Stimulated activated CD4-positive, alpha-beta T cell treated with anti-CD3 and anti-CD28 coated beads, TNF-alpha, amount 100 ng/mL, for 24 hours (primary cell): ENCODE measurements at regions not wholly inside any gene's neighbourhood (a gene's known extent, or its start where the extent isn't known, plus 50 kb on each side); places are given as distances from the start of the nearest gene placed in this dataset.
"Not testable (repeated sequence)": the region's sequence is repeated elsewhere in the genome, so short reads cannot be mapped to it uniquely, and the experiment has no call there.

Source experiments
- DNase-seq, 3 experiments: peaks; one replicate each; pipeline ENCODE4 v3.0.0-alpha.2; 2020; ENCODE audit warnings: low read depth in 3 of 3

DNA sequence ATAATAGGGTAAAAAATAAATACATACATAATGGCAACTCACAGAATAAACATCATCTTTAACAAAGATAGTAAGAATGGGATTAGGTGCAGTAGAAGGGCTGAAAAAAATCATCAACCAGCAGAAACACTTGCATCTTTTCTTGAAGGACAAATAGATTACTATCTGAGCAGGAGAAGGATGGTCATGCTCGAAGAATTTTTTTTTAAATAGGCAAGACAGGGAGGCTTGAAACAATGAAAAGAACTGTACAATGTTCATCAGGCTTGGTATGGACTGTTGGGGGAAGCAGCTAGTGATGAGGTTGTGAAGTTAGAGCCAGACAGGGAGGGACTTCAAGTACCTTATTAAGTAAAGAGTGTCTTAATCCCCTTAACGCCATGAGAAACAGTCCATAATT lies 167.4 kb upstream of the LDB2 start:
- DNase-seq, result no peak

DNA sequence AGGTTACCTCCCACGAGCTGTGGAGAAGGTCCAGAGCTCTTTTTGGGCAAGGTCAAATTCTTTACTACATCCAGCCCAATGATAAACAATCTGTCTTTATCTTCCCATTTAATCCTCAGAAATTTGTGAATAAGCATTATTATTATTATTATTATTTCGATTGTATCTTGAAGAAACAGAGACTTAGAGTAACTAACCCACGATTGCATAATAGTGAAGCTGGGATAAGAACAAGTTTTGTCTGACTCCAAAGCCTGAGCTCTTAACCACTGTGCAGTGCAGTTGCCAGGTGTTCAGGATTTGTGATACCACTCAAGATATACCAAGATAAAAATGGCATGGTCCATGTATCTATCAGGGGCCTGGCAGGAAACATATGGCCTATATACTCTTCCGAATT lies 166.5 kb upstream of the LDB2 start:
- no peak for DNase-seq

DNA sequence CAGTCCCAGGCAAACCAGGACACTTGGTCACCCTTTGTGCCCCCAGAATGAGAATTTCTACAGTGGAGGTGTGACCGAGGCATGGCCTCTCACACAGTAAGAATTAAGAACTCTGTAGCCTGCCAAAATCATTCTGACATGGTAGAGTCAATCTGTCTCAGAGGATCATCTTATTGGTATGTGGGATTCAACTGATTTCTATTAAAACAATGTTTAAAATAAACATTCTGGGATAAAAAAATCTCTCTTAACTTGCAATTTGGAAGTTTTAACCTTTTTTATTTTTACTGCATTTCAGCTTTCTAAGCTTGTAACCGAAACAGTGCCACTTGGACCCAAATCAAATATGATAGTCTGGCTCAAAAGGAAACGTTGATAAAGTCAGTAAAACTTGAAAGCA lies 165.4 kb upstream of the LDB2 start:
- DNase-seq, result no peak

DNA sequence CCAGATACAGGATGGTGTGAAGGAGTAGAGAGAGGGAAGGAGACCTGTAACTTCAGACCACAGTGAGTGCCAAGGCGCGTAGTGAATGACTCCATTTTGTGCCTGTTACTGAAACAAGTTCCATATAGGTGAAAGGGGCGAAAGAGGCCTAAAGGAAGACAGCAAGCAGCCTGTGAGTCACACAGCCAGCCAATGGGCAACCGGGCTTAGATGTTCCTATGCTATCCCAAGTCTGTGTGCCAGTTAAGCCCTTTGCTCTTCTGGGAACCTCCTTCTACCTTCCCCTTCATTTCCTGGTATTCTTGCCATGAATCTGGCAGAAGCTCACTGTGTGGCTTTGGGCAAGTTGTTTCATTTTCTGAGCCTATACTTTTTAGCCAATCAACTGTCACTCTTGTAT lies 161.8 kb upstream of the LDB2 start:
- DNase-seq, result no peak

DNA sequence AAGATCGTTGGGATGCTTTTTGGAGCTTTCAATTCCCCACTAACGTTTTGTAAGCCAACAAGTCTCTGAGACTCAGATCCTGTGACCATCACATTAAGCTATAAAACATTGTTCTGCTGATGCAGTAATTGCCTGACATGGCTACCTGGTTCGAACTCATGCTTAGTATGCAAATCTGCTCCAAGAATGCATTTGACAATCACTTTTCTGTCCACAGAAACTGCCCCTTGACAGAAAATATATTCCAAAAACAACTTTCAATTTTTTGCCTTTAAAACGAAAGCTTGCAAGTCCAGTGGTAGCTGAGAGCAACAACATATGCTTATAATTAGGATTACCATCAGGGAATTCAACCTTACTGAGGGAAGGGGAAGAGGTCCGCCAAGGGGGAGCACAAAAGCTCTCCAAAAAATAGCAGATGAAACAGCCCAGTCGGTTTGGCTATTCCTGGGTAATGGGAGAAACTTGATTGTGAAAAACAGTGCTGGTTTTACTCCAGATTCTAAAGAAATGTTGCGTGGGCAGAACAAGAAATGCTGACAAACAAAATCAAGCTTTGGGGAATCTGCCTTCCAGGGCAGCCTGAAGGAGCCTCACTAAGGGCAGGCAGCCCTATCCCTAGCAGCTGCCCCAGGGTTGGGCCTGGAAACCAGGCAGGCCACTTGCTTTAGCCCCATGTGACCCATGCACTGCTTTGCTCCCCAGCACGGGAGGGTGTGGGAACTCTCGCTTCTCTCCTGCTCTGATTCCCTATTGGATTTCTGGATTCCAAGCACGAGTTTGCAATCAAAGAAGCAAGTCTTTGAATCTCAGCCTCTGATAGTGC lies 160.7 kb upstream of the LDB2 start:
- no peak for DNase-seq

DNA sequence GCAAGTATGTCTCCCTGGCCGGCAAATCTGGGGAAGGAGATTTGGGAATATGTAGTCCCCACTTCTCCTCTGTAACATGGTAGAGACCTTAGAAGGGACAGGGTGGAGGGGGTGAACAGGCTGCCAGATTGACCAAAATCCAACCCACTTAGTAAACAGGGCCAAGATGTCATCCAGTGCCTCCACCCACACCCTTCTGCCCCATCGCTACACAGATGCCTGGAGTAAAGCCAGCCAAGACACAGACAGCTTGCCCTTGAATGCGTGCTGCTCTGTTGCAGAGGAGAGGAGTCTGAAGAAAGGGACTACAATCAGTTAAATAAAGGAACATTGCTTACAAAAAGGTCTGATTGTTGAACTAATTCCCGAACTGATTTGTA lies 160.1 kb upstream of the LDB2 start:
- DNase-seq, result no peak

DNA sequence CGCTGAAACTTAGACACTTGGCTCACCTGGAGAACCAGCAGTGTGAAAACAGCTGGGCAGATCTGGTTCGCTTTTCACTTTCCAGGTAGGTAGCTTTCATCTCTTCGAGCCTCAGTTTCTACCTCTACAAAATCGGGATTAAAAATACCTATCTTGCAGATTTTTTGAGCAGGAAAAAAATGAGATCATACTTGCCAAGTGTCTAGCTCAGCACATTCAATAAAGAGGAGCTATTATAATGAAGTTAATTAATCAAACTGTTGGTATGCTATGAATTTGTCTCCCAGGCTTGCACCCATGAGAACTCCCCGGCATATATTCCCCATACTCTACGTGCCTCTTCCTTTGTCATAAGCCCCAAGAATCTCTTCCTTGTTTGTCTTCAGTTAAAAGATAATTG lies 158.6 kb upstream of the LDB2 start:
- no peak for DNase-seq

DNA sequence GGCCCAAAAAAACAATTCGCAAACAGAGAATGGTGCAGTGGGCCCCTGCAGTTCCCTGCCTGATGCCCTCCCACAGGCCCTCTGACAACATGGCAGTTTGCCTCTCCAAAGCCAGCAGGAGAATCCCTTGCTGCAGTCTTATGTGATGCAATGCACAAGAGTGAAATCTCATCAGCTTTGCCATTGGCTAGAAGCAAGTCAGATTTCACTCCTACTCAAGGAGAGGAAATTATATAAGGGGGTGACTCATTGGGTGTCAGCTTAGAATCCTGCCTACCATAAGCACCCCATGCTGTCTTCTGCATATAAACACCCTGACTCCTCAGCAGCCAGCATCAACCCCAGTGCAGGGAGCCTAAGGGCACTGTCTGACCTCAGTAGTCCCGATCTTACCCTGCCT lies 157.3 kb upstream of the LDB2 start:
- no peak for DNase-seq

DNA sequence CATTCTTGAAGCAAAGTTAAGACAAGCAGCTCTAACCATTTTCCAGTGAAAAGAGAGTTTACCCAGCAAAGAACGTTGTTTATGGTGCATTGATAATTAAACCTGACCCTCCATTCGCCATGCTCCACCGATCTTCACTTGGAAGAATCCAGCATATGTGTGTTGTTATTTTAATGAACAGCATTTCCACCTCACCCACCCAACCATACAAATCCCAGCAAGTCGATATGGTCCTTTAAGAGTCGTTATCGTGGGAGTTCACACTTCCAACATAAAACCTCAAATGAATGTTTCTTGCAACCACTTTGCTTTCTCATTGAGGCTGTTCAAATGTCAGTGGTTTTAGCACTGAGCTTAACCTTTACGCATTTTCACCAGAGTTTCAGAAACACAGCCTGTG lies 147.4 kb upstream of the LDB2 start:
- DNase-seq, result no peak

DNA sequence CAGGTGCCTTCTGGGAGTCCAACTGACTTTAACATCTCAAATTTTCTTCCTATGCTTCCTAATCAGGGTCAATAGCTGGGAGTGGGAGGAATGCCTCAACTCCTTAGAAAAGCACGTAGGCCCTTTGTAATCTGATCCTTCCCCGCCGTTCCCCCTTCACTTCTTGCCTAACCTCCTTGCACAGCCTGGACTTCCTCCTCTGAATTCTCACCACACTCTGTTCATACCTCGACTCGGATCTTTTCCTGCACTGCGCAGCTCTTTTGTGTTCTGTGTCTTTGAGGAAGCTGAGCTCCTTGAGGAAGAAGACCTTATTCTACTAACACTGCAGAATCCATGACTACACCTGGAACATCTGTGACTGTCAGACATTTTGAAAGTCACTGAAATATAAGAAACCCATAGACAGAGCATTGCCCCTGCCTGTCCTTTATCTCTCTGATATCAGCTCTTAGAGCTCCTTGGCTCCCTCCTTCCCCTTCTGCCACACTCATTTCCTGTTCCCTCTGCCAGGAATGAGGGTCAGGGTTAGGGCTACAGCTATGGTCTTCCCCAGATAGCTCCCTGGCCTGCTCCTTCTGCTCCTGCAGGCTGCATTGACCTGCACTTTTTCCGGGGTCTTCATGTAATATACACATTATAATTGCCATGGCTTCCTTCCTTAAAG lies 140.2 kb upstream of the LDB2 start:
- DNase-seq, result no peak

DNA sequence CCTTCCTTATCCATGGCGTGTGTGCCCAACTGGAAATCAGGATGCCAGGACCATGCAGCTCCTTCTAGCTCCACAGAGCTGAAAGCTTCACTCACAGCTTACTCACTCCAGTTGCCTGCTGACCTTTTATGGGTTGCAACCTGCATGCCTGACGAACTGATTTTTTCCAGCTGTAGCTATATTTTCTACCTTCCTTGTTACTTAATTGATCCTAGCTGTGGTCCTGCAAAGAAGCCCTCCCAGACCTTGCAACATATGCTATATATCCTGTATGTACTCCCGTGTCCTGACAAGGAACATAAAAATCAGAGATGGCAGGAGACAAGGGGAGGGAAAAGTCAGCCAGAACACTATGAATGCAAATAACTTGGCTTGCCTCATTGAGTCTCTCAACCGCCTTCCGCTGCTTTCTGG lies 135.3 kb upstream of the LDB2 start:
- DNase-seq, result no peak

DNA sequence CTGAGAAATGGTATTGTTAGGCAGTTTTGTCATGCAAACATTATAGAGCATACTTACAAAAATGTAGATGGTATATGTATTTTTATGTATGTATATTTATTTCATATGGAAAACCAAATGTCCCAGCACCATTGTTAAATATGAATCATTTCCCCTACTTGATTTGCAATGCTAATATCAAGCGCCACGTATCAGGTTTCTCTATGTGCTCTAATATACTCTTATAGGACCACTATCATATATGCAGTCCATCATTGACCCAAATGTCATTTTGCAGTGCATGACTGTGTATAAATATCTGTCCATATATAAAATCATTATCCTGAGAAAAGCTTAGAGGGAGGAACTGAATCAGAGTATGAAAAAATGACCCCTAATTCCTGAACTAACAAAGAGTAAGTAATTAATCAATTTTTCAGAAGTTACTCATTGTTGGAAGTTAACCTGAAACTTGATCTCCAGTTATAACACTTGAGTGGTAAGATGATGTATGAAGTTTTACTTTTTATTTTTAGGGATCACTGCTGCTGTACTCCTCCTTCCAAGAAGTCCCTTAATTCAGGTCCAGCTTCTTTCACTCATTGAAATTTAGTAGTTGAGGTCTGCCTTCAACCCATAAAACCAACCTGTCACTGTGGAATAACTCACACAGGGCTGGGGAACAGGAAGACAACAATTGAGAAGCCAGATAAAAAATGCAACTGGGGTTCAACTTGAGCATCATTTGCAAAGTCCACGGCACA lies 134.8 kb upstream of the LDB2 start:
- no peak for DNase-seq

DNA sequence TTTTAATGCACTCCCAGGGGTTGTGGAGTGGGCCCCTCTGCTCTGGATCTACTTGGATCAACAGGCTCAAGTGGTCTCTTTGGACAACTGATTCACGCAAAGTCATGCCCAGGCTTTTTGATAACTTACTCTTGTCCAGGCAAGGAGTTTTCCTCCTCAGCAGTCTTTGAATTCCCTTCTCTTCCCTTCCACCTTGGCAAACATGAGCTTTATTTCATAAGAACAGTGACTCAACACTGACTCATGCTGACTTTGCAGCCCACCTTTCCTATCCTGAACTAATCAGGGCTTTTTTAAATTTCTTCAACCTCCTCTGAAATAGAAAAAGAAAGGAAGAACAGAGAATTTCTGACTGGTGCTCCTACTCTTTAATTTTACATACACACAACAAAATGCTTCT lies 132.1 kb upstream of the LDB2 start:
- DNase-seq, result no peak

DNA sequence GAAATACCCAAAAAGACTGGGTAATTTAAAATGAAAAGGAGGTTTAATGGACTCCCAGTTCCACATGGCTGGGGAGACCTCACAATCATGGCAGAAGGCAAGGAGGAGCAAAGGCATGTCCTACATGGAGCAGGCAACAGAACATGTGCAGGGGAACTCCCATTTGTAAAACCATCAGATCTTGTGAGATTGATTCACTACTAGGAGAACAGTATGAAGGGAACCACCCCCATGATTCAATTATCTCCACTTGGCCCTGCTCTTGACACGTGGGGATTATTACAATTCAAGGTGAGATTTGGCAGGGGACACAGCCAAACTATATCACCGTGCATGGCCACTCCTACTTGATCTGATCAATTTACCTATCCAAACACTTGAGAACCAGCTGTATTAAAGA lies 131.5 kb upstream of the LDB2 start:
- DNase-seq, result no peak

DNA sequence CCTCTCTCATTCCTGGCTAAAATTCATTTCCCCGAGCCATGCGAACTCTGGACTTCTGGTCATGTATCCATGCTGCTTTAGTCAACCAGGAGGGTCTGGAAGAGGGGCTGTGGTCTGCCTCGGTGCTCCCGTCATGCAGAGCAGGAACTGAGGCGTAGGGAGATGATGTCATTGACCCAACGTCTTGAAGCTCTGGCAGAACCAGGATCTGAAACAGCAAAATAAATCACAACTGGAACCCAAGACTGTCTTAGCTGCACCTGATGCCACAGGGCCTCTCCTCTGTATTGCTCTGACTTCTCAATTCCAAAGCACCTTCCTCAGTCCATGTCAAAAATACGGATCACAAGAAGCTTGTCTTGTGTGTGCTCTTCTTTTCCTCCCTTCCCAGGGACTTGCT lies 131.0 kb upstream of the LDB2 start:
- no peak for DNase-seq

DNA sequence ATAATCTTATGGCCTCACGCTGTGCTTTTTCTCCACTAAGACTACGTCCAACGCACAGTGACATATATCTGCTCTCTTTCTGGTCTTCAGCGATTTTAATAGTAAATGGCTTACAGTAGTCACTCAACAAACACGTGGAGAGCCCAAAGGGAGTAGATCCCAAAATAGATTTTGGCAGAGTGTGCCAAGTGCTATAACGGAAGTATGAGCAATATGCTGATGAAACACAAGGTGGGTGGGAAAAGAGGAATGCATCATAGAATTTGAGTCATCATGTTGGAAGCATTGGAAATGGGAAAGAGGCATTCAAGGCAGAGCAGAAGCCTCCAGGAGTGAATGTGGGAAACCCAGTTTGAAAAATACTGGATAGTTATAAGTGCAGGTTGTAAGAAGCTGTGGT lies 129.1 kb upstream of the LDB2 start:
- no peak for DNase-seq

DNA sequence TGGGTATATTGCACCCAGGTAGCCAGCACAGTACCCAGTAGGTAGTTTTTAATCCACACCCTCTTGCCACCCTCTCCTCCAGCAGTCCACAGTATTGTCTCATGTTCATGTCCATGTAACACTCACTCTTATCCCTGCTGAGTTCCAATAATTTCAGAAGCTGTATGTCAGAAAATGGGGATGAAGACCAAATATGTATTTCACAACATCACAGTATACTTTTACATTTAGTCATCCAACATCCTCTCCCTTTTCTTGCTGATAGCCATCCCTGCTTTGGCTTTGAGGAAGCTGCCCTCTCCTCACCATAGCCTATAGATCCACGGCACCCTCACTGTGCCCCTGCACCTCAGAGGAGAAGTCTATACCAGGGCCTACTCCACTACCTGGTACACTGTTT lies 126.0 kb upstream of the LDB2 start:
- DNase-seq, result no peak

DNA sequence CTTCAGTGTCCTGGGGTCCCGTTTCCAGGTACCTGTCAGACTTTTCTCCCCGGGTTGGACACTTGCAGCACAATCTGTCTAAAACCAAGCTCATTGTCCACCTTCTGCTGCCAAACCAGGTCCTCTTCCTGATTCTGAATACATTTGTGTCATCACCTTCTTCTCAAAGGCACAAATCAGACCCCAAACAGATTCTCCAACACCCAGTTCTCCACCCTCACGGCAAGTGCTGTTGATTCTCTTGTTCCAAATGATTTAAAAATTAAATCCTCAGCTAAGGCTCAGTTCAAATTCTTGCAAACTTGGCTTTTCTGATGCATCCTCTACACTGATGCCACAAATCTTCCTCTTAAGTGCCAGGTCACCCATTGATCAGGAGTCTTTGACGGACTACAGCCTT lies 122.5 kb upstream of the LDB2 start:
- no peak for DNase-seq

DNA sequence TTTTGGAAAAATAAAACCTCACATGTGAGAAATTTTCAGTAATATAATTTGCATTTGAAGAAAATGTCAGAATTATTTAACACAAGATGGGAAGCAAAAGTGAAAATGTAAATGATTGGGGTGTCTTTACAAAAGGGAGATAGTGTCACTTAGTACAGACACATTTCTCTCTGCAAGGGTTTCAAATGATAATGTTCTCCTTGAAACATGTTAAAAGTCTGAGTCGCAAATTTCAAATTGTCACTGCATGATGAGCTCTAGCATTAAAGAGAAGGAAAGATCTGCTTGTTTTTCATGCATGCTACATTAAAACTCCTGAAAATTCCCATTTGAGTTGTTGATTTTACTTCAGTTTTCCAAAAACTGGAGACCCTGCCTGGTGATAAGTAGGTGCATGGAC lies 122.0 kb upstream of the LDB2 start:
- DNase-seq, result no peak

DNA sequence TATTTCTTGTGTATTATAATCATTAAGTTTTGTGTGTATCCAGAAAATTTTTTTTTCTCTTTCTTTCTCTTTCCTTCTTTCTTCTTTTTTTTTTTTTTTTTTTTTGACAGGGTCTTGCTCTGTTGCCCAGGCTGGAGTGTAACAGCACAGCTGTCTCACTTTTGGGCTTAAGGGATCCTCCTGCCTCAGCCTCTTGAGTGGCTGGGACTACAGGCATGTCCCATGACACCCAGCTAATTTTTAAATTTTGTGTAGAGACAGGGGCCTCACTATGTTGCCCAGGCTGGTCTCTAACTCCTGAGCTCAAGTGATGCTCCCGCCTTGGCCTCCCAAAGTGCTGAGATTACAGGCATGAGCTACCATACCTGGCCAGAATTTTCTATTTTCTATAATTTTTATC lies 120.2 kb upstream of the LDB2 start:
- DNase-seq, result not testable (repeated sequence)

DNA sequence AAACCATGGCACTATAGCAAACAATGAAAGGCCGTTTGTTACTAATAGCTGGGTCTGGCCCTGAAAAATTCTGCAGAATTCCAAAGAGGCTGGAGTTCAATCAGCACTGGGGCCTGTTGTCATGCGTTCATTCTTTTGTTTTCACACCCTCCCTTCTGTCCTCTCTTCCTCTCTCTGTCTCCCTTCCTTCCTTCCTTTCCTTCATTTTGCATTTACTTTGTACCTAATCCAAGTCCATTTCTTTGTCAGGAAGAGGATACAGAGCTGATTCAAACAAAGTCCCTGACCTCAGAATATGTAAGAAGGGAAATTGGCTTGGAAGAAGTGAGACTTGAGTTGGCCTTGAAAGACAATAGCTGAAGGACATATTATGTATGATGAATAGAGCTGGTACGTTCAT lies 119.6 kb upstream of the LDB2 start:
- no peak for DNase-seq

DNA sequence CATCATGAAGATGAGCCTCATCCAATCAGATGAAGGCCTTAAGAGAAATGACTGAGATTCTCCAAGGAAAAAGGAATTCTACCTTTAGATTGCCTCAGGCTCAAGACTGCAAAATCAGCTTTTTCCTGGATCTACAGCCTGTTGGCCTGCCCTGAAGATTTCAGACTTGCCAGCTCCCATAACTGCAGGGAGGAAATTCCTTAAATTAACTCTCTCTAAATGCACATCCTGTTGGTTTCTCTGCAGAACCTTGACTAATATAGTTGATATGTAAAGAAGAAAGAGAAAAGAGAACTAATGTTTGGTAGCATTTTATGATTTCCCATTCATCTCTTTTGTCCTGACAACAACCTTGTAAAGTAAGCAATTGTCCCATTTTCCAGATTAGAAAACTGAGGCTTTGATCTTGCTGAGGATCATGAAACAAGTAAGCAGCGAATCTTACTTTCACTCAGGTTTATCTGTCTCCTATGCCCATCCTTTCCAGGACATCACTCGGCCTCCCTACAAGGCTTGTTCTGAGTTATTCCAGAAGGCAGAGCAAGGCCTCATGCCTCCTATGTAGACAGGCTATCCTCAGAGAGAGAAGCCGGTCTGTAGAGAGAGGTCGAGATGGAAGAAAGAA lies 115.0 kb upstream of the LDB2 start:
- DNase-seq, result no peak

DNA sequence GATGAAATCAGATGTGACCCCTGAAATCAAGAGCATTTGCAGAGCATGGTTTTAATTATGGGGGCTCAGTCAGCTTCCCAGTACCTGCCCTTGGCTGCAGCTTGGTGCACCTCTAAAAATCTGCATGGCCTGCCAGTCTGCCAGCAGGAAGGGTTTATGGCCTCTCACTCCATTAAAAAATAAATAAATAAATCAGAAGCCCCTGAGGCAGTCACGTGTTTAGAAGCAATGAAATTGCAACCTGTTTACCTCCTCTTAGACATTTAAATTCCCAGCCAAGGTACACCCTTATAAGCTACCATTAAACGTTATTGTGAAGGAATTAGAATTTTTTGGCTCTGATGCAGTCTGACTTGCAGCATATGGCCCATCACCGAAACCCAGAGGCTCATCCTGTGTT lies 114.0 kb upstream of the LDB2 start:
- DNase-seq, result no peak
